Epithelial cell of esophagus (primary cell): ENCODE measurements at regions not wholly inside any gene's neighbourhood (a gene's known extent, or its start where the extent isn't known, plus 50 kb on each side); places are given as distances from the start of the nearest gene placed in this dataset.

Experiments used
- DNase-seq: peaks from one replicate; pipeline ENCODE4 v3.0.0; 2010; ENCODE audit warnings: low read depth
- H3K4me3 ChIP-seq: 2 replicates; pipeline ENCODE4 v1.5.1; 2011; ENCODE audit warnings: mild to moderate bottlenecking, low read length, control low read depth
- TF ChIP-seq, protein P1 (sequence below): IDR thresholded peaks from 2 replicates; pipeline ENCODE4 v1.5.1; 2011; ENCODE audit warnings: low read depth, mild to moderate bottlenecking, low read length, control low read depth, inconsistent platforms; ENCODE audit not compliant: insufficient read depth; ENCODE audit errors: missing control alignments

DNA sequence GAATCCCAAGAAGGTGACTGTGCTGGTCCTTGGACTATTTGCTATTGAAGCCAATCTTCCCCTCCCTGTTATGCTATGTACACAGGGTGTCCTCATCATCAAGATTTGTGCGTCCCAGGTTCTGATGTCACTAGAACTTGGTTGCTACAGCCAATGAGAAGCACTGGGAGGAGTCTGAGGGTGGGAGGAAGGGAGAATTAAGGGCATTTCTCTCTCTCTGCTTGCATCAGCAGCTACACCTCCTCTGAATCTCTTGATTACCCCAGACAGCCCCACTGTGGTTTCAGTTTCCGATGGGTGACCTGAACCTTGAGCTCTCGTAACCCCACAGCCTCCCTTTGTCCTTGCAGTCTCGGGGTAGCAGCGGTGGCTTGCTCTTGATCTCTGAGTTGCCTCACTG, 212.4 kb upstream of the SESN3 start:
- H3K4me3 ChIP-seq: no peak overlapping the region
- DNase-seq: no peak
- TF ChIP-seq, protein P1, sequence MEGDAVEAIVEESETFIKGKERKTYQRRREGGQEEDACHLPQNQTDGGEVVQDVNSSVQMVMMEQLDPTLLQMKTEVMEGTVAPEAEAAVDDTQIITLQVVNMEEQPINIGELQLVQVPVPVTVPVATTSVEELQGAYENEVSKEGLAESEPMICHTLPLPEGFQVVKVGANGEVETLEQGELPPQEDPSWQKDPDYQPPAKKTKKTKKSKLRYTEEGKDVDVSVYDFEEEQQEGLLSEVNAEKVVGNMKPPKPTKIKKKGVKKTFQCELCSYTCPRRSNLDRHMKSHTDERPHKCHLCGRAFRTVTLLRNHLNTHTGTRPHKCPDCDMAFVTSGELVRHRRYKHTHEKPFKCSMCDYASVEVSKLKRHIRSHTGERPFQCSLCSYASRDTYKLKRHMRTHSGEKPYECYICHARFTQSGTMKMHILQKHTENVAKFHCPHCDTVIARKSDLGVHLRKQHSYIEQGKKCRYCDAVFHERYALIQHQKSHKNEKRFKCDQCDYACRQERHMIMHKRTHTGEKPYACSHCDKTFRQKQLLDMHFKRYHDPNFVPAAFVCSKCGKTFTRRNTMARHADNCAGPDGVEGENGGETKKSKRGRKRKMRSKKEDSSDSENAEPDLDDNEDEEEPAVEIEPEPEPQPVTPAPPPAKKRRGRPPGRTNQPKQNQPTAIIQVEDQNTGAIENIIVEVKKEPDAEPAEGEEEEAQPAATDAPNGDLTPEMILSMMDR: no peak

DNA sequence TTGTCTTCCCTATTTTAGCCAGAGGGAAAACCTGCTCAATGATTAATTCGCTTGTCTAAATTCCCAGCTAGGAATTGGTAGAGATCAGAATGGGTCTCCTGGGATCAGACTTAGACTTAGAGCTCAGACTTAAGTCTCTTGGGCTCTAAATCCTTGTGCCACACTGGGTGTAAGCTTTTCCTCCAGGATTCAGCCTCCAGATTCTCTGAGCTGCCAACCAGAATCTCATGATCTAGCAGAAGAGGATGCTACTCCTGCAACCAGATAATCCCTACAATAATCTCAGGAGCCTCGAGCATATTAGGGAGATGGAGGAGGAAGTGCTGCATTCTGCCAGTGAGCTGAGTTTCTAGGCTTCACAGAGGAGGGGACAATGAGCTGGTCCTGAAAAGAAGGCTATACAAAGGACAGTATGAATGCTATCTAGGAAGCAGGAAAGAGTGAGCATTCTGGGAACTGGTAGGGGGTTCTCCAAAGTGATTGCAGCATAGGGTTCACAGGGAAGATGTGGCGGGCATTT, 211.6 kb upstream of the SESN3 start:
- H3K4me3 ChIP-seq: no peak overlapping the region
- TF ChIP-seq, protein P1: no peak
- no peak for DNase-seq

DNA sequence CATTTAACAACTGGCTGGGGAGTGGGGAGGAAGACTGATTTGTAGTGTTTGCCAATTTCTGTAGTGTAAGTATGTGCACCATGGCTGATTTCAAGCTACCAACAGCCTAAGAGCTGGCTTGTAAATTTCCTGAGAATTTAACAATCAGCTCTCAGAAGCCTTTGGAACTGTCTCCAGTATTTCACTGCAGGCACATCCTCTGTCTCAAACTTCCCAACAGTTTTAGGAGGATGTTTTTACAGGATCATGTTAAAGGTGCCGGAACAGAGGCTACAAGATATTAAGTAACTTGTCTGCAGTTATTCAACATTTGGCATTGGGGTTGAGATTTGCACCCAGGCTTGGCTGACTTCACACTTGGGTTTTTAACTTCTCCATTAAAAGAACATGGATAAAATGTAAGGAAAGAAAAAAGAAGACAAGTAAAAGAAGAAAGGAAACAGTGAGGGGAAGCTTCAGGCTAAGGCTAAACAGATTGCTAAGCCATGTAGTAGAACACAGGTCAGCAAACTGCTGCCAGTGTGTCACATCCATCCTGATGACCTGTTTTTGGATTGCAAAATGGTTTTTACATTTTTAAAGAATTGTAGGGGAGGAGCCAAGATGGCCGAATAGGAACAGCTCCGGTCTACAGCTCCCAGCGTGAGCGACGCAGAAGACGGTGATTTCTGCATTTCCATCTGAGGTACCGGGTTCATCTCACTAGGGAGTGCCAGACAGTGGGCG, 204.8 kb upstream of the SESN3 start:
- DNase-seq: no peak
- H3K4me3 ChIP-seq: no peak overlapping the region
- TF ChIP-seq, protein P1: no peak

DNA sequence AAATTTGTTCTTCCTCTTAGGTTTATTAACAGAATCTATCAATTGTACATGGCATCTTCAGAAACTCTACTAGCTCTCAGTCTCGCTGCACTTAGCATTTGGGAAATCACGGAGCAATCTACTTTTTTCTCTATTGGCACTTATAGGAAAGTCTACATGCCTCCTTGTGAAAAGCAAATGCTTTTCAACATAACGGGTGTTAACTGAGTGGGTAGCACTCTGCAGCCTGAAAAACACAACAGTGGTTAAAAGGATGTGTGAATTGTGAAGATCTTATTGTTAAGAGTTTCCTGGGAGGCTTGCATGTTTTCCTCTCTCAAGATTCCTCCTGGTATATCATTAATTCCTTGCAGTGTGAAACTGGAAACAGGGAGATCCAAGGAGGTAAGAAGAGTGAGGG, 204.2 kb upstream of the SESN3 start:
- TF ChIP-seq, protein P1: no peak
- no peak overlapping the region for H3K4me3 ChIP-seq
- no peak for DNase-seq

DNA sequence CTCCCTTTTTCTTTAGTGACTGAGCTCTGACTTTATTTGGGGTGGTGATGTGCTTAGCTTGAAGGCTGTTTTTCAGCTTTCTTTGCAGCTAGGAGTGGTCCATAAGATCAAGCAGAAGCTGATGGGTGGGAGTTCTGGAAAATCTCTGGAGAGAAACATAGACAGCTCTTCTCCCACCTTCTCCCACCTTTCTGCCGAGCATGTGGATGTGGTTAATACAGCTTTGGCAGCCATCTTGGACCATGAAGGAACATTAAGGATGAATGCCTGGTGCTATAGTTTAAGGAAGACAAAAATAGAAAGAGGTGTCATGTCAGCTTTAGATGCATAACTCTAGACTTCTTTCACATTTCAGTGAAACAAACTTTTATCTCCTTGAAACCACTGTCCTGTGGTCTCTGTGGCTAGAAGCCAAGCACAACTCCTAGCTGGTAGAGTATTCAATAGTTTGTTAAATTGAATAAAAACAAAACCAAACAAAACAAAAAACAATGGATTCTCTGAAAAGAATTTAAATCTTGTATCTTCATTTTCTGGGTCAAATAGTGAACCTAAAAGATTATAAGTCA, 203.6 kb upstream of the SESN3 start:
- DNase-seq: no peak
- no peak overlapping the region for H3K4me3 ChIP-seq
- TF ChIP-seq, protein P1: no peak

DNA sequence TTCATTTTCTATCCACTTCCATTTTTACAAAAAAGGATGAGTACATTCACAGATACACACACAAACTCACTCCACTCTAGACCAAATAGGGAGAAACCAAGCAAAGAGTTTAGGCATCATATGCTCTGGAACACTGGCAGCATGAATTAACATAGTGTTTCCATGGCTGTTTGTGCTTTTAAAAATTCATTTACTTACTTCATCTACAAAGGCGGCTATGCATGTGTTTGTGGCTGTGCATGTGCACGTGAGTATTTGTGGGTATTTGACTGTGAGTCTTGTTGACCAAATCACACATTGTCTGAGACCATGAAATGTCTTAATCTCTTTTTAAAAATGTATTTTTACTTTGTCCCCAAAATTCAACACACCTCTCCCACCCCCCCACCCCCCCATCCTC, 203.0 kb upstream of the SESN3 start:
- DNase-seq: no peak
- no peak overlapping the region for H3K4me3 ChIP-seq
- TF ChIP-seq, protein P1: no peak
